ENCODE measurements at regions not wholly inside any gene's neighbourhood (a gene's known extent, or its start where the extent isn't known, plus 50 kb on each side); places are given as distances from the start of the nearest gene placed in this dataset.

GRCh38 chr5:124079062-124079461 is 567.1 kb downstream of the CSNK1G3 start:
- Histone ChIP-seq H3K27me3 (ENCODE audit: low read depth, low read length) (no peaks in the 10 kb centered on the region), H3K9me3 (ENCODE audit: control insufficient read depth in 1 of 2, low read length in 2 of 2) (no peaks in the 10 kb centered on the region), H3K36me3 (ENCODE audit: control insufficient read depth in 1 of 2, insufficient read depth in 2 of 2, low read length in 2 of 2) (no peaks in the 10 kb centered on the region), H3K4me3 (ENCODE audit: low read depth in 1 of 2, low read length in 2 of 2) (no peak overlapping the region), H3K4me1 (ENCODE audit: control insufficient read depth in 1 of 2, insufficient read depth in 2 of 2, low read length in 2 of 2) (no peaks in the 10 kb centered on the region), H3K27ac (ENCODE audit: low read length) (no peak overlapping the region)

DNA sequence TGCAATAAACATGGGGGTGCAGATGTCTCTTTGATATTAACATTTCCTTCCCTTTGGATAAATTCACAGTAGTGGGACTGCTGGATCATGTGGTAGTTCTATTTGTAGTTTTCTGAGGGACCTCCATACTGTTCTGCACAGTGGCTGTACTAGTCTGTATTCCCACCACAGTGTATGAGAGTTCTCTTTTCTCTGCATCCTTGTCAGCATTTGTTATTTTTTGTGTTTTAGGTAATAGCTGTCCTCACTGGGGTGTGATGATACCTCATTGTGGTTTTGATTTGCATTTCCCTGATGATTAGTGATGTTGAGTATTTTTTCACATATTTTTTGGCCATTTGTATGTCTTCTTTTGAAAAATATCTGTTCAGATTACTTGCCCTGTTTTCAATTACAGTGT is 562.5 kb downstream of the CSNK1G3 start:
- Histone ChIP-seq H3K36me3 (ENCODE audit: control insufficient read depth in 1 of 2, insufficient read depth in 2 of 2, low read length in 2 of 2) (no peaks in the 10 kb centered on the region), H3K9me3 (ENCODE audit: control insufficient read depth in 1 of 2, low read length in 2 of 2) (no peaks in the 10 kb centered on the region), H3K4me3 (ENCODE audit: low read depth in 1 of 2, low read length in 2 of 2) (no peak overlapping the region), H3K4me1 (ENCODE audit: control insufficient read depth in 1 of 2, insufficient read depth in 2 of 2, low read length in 2 of 2) (no peaks in the 10 kb centered on the region), H3K27ac (ENCODE audit: low read length) (no peak overlapping the region), H3K27me3 (ENCODE audit: low read depth, low read length) (no peaks in the 10 kb centered on the region)

GRCh38 chr5:124072570-124072969 is 560.6 kb downstream of the CSNK1G3 start:
- Histone ChIP-seq H3K4me1 (ENCODE audit: control insufficient read depth in 1 of 2, insufficient read depth in 2 of 2, low read length in 2 of 2) (no peaks in the 10 kb centered on the region), H3K4me3 (ENCODE audit: low read depth in 1 of 2, low read length in 2 of 2) (no peak overlapping the region), H3K27me3 (ENCODE audit: low read depth, low read length) (no peaks in the 10 kb centered on the region), H3K9me3 (ENCODE audit: control insufficient read depth in 1 of 2, low read length in 2 of 2) (no peaks in the 10 kb centered on the region), H3K27ac (ENCODE audit: low read length) (no peak overlapping the region), H3K36me3 (ENCODE audit: control insufficient read depth in 1 of 2, insufficient read depth in 2 of 2, low read length in 2 of 2) (no peaks in the 10 kb centered on the region)

DNA sequence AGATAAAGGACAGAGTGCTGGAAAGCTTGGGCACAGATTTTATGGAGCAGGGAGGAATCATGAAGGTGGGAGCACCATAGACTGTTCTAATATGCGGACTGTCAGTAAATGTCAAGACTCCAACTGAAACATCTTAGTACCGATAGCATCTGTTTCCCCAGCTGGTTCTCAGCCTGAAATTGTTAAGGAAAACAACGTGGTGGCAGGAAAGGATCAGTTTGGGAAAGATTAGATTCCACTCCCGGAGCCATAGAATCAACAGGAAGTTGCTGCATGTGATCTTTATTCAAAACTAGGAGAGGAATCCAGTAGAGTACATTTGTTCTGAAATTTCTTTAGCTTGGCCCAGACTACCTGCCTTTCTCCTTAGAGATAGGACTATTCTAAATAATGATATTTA is 559.1 kb downstream of the CSNK1G3 start:
- Histone ChIP-seq H3K9me3 (ENCODE audit: control insufficient read depth in 1 of 2, low read length in 2 of 2) (no peaks in the 10 kb centered on the region), H3K27me3 (ENCODE audit: low read depth, low read length) (no peaks in the 10 kb centered on the region), H3K27ac (ENCODE audit: low read length) (no peak overlapping the region), H3K4me3 (ENCODE audit: low read depth in 1 of 2, low read length in 2 of 2) (no peak overlapping the region), H3K36me3 (ENCODE audit: control insufficient read depth in 1 of 2, insufficient read depth in 2 of 2, low read length in 2 of 2) (no peaks in the 10 kb centered on the region), H3K4me1 (ENCODE audit: control insufficient read depth in 1 of 2, insufficient read depth in 2 of 2, low read length in 2 of 2) (no peaks in the 10 kb centered on the region)

- Histone ChIP-seq H3K4me1 (ENCODE audit: control insufficient read depth in 1 of 2, insufficient read depth in 2 of 2, low read length in 2 of 2) (peaks cover 0 to 6% of the 10 kb centered on the region in 2 donors), H3K4me3 (ENCODE audit: low read depth in 1 of 2, low read length in 2 of 2) (no peak overlapping the region), H3K27me3 (ENCODE audit: low read depth, low read length) (no peaks in the 10 kb centered on the region), H3K9me3 (ENCODE audit: control insufficient read depth in 1 of 2, low read length in 2 of 2) (no peaks in the 10 kb centered on the region), H3K27ac (ENCODE audit: low read length) (no peak overlapping the region), H3K36me3 (ENCODE audit: control insufficient read depth in 1 of 2, insufficient read depth in 2 of 2, low read length in 2 of 2) (no peaks in the 10 kb centered on the region)
Measured at GRCh38 chr5:124065508-124065907, 553.5 kb downstream of the CSNK1G3 start.

- no peak overlapping the region for H3K4me3 ChIP-seq (ENCODE audit: low read depth in 1 of 2, low read length in 2 of 2)
- no peaks in the 10 kb centered on the region for H3K27me3 ChIP-seq (ENCODE audit: low read depth, low read length)
- H3K9me3 ChIP-seq (ENCODE audit: control insufficient read depth in 1 of 2, low read length in 2 of 2), result no peaks in the 10 kb centered on the region
- no peaks in the 10 kb centered on the region for H3K36me3 ChIP-seq (ENCODE audit: control insufficient read depth in 1 of 2, insufficient read depth in 2 of 2, low read length in 2 of 2)
- peaks cover 0 to 6% of the 10 kb centered on the region in 2 donors for H3K4me1 ChIP-seq (ENCODE audit: control insufficient read depth in 1 of 2, insufficient read depth in 2 of 2, low read length in 2 of 2)
- no peak overlapping the region for H3K27ac ChIP-seq (ENCODE audit: low read length)
Measured at GRCh38 chr5:124064956-124065355, 553.0 kb downstream of the CSNK1G3 start.

DNA sequence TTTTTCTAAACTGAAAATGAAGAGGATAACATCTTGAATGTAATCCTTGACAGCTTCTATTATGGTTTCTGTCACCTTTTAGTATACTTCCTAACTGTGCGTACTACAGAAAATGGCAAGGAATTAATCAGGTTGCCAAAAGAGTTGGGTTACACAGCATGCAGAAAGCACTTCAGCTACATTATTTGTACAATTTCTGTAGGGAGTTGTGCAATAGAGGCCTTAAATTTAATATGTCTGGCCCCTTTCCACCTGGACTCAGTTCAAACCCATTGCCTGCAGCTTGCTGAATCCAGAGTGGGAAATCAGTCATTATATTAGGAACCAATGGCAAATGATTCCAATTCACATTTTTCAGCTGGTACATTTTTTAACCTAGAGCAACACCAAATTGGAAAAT is 549.7 kb downstream of the CSNK1G3 start:
- no peaks in the 10 kb centered on the region for H3K36me3 ChIP-seq (ENCODE audit: control insufficient read depth in 1 of 2, insufficient read depth in 2 of 2, low read length in 2 of 2)
- no peaks in the 10 kb centered on the region for H3K27me3 ChIP-seq (ENCODE audit: low read depth, low read length)
- H3K4me3 ChIP-seq (ENCODE audit: low read depth in 1 of 2, low read length in 2 of 2), result no peak overlapping the region
- H3K4me1 ChIP-seq (ENCODE audit: control insufficient read depth in 1 of 2, insufficient read depth in 2 of 2, low read length in 2 of 2), result peaks cover 8 to 10% of the 10 kb centered on the region in 2 donors
- no peaks in the 10 kb centered on the region for H3K9me3 ChIP-seq (ENCODE audit: control insufficient read depth in 1 of 2, low read length in 2 of 2)
- no peak overlapping the region for H3K27ac ChIP-seq (ENCODE audit: low read length)

DNA sequence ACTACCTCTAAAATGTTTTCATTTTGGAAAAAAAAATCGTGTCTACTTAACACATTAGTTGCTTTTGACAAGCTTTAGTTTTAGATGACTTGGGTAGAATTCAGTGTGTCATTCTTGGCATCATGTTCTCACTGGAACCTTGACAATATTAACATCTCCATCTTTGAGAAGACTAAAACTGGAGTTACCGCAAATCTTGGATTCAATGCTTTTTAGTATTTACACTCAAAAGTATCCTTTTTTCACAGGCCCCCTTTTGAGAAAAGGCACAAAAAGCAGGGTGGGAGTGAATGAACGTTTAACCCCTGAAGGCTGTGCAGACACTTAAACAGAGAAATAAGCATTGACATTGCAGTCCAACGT is 549.1 kb downstream of the CSNK1G3 start:
- no peaks in the 10 kb centered on the region for H3K27me3 ChIP-seq (ENCODE audit: low read depth, low read length)
- no peaks in the 10 kb centered on the region for H3K9me3 ChIP-seq (ENCODE audit: control insufficient read depth in 1 of 2, low read length in 2 of 2)
- H3K4me1 ChIP-seq (ENCODE audit: control insufficient read depth in 1 of 2, insufficient read depth in 2 of 2, low read length in 2 of 2), result peaks cover 10% of the 10 kb centered on the region in 2 donors
- no peaks in the 10 kb centered on the region for H3K36me3 ChIP-seq (ENCODE audit: control insufficient read depth in 1 of 2, insufficient read depth in 2 of 2, low read length in 2 of 2)
- H3K27ac ChIP-seq (ENCODE audit: low read length), result no peak overlapping the region
- H3K4me3 ChIP-seq (ENCODE audit: low read depth in 1 of 2, low read length in 2 of 2), result no peak overlapping the region

DNA sequence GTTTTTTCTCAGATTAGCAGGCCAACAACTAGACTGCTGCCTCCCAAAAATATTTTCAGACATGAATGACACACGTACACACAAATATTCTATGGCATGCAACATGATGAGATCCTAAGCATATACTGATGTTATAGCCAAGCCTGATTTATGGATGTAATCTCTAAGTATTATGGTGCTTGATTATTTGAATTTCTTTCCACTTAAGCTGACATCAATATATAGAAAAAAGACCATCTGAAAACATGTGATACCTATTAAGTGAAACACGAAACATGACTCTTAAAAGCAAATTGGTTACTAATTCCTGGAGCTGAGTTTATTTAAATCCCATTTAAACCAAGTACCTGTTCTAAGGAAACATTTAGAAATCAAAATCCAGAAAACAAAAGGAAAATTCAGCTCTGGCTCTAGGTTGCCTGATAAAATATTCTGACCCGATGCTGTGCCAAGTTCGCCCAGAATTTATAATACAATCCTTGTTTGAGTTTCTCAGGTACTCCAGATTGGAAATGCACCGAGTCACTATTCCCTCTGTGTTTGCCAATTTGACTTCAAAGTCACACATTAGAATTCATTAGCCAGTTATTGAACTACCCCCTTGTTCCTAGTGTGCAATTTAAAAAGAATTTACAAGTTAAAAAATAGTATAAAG is 548.6 kb downstream of the CSNK1G3 start:
- H3K9me3 ChIP-seq (ENCODE audit: control insufficient read depth in 1 of 2, low read length in 2 of 2), result no peaks in the 10 kb centered on the region
- no peaks in the 10 kb centered on the region for H3K36me3 ChIP-seq (ENCODE audit: control insufficient read depth in 1 of 2, insufficient read depth in 2 of 2, low read length in 2 of 2)
- H3K4me1 ChIP-seq (ENCODE audit: control insufficient read depth in 1 of 2, insufficient read depth in 2 of 2, low read length in 2 of 2), result peaks cover 10% of the 10 kb centered on the region in 2 donors
- no peaks in the 10 kb centered on the region for H3K27me3 ChIP-seq (ENCODE audit: low read depth, low read length)
- no peak overlapping the region for H3K27ac ChIP-seq (ENCODE audit: low read length)
- H3K4me3 ChIP-seq (ENCODE audit: low read depth in 1 of 2, low read length in 2 of 2), result no peak overlapping the region

DNA sequence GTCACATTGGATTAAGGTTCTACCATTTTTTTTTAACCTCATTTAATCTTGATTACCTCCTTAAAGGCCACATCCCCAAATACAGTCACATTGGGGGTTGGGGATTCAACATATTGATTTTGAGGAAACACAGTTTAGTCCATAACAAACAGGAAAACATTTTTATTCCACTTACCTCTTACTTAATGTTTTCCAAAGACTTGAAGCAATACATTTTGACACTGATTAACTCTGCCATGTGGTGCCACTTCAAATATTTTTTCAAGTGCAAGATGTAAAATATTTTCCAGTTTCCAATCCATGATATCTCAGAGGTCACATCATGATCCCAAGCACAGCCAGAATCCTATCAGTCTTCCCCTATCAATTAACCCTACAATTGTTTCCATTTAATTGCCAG is 548.0 kb downstream of the CSNK1G3 start:
- H3K36me3 ChIP-seq (ENCODE audit: control insufficient read depth in 1 of 2, insufficient read depth in 2 of 2, low read length in 2 of 2), result no peaks in the 10 kb centered on the region
- H3K9me3 ChIP-seq (ENCODE audit: control insufficient read depth in 1 of 2, low read length in 2 of 2), result no peaks in the 10 kb centered on the region
- H3K4me3 ChIP-seq (ENCODE audit: low read depth in 1 of 2, low read length in 2 of 2), result no peak overlapping the region
- H3K27ac ChIP-seq (ENCODE audit: low read length), result no peak overlapping the region
- H3K27me3 ChIP-seq (ENCODE audit: low read depth, low read length), result no peaks in the 10 kb centered on the region
- peaks cover 10% of the 10 kb centered on the region in 2 donors for H3K4me1 ChIP-seq (ENCODE audit: control insufficient read depth in 1 of 2, insufficient read depth in 2 of 2, low read length in 2 of 2)

DNA sequence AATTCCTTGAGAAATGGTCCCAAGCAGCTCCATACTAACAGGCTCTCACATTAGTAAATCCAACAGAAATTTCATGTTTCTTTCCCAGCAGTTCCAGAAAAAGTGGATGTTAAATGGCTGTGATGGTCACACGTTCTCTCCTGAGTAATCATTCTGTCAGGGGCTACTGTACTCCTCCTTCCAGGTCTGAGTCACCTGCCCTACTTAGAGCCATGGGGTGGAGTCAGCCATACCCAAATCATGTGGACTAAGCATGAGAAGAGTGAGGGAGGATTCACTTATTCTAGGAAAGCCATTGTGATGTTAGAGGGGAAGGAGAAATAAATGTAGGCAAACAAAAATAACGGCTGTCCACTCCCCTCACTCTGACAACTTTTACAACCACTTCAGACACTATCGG is 547.2 kb downstream of the CSNK1G3 start:
- no peaks in the 10 kb centered on the region for H3K9me3 ChIP-seq (ENCODE audit: control insufficient read depth in 1 of 2, low read length in 2 of 2)
- no peaks in the 10 kb centered on the region for H3K27me3 ChIP-seq (ENCODE audit: low read depth, low read length)
- no peak overlapping the region for H3K27ac ChIP-seq (ENCODE audit: low read length)
- H3K4me3 ChIP-seq (ENCODE audit: low read depth in 1 of 2, low read length in 2 of 2), result no peak overlapping the region
- H3K4me1 ChIP-seq (ENCODE audit: control insufficient read depth in 1 of 2, insufficient read depth in 2 of 2, low read length in 2 of 2), result peaks cover 10% of the 10 kb centered on the region in 2 donors
- no peaks in the 10 kb centered on the region for H3K36me3 ChIP-seq (ENCODE audit: control insufficient read depth in 1 of 2, insufficient read depth in 2 of 2, low read length in 2 of 2)

DNA sequence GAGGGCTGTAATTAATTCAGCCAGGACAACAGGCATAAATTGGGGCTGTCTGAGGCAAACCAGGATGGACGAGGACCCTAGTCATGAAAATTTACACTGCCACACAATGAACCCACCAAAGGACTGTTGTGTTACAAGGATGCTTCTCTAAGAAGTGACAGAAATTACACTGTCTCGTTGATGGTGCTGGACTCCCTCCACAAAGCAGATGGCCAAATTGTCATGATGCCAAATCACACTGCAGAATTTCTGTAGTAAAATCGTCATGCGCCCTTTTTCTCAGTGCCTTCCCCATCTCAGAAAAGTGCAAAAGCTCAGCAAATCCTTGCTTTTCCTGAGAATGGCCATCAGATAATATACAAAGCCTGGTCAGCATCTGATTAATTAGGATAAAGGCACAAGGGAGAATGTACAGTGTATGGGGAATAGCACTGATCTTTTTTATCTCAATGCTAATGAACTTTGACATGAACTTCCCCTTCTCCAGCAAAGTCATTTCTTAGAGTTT is 545.8 kb downstream of the CSNK1G3 start:
- peaks cover 10% of the 10 kb centered on the region in 2 donors for H3K4me1 ChIP-seq (ENCODE audit: control insufficient read depth in 1 of 2, insufficient read depth in 2 of 2, low read length in 2 of 2)
- no peaks in the 10 kb centered on the region for H3K36me3 ChIP-seq (ENCODE audit: control insufficient read depth in 1 of 2, insufficient read depth in 2 of 2, low read length in 2 of 2)
- no peak overlapping the region for H3K27ac ChIP-seq (ENCODE audit: low read length)
- H3K4me3 ChIP-seq (ENCODE audit: low read depth in 1 of 2, low read length in 2 of 2), result no peak overlapping the region
- H3K9me3 ChIP-seq (ENCODE audit: control insufficient read depth in 1 of 2, low read length in 2 of 2), result no peaks in the 10 kb centered on the region
- no peaks in the 10 kb centered on the region for H3K27me3 ChIP-seq (ENCODE audit: low read depth, low read length)
